K562 (cell line): ENCODE measurements at regions not wholly inside any gene's neighbourhood (a gene's known extent, or its start where the extent isn't known, plus 50 kb on each side); places are given as distances from the start of the nearest gene placed in this dataset.
A peak's percentile ranks its signal among the peaks of the same experiment; 100 is the strongest.

Experiments
- ATAC-seq: fragments of 200-7000 bp; cut with Tn5 transposase; 3 replicates; pipeline ENCODE4 v1.9.1; 2020; ENCODE audit warnings: moderate library complexity
- BruUV-seq: library from RNA; stranded (reverse); fragments of 400-500 nt; replicated peaks from 2 replicates; lab custom pipeline; 2021; lab: Mats Ljungman, UMichigan
- CTCF ChIA-PET: fragments of 300-600 bp; formaldehyde crosslinking; extraction: SDS; loops from one replicate; lab custom pipeline; 2021; ENCODE audit warnings: low intra/inter-chr PET ratio; lab: Yijun Ruan, JAX
- POLR2A ChIA-PET: fragments of 300-600, 350-650 bp; sonication (Branson Sonifier 250); formaldehyde crosslinking; extraction: SDS; loops from one replicate; lab custom pipeline; 2021; ENCODE audit warnings: antibody characterized with exemption, inconsistent platforms; lab: Yijun Ruan, JAX
- DNase-seq, 4 experiments: peaks; one replicate each; pipeline versions ENCODE4 v3.0.0 to v3.0.0-alpha.2; 2011 to 2018; ENCODE audit warnings: low spot score in 3 of 4, mixed read lengths in 3 of 4; ENCODE audit errors: extremely low read depth in 1 of 4
- FAIRE-seq: peaks from 2 replicates; lab custom pipeline; 2011; peaks lifted over from hg19 to GRCh38; lab: Jason Lieb, UNC
- H2AFZ ChIP-seq: 2 replicates; pipeline ENCODE4 v1.6.0; 2011; ENCODE audit warnings: low read depth, low read length, control low read depth, inconsistent platforms
- H3K27ac ChIP-seq: fragments of 200-600 bp; 3 replicates; pipeline ENCODE4 v1.8.0; 2011; ENCODE audit warnings: low read depth, mild to moderate bottlenecking, control low read depth, inconsistent platforms, low read length, moderate library complexity, mixed read lengths; ENCODE audit errors: extremely low read depth
- H3K27me3 ChIP-seq, 2 experiments: fragments of 300-600 bp in 1 of 2; 2 replicates in 1 of 2; 3 replicates in 1 of 2; pipeline versions ENCODE4 v1.6.0 to v1.8.0; 2011; ENCODE audit warnings: inconsistent platforms in 2 of 2, low read length in 2 of 2, mild to moderate bottlenecking in 1 of 2, mixed read lengths in 1 of 2, moderate library complexity in 1 of 2; ENCODE audit not compliant: control insufficient read depth in 2 of 2, insufficient read depth in 2 of 2
- H3K36me3 ChIP-seq: fragments of 300-600 bp; 3 replicates; pipeline ENCODE4 v1.8.0; 2011; ENCODE audit warnings: mild to moderate bottlenecking, low read length, inconsistent platforms; ENCODE audit not compliant: control insufficient read depth, insufficient read depth
- H3K4me1 ChIP-seq, 2 experiments: fragments of 200-600 bp in 1 of 2; replicated peaks in 1 of 2; 2 replicates in 1 of 2; 3 replicates in 1 of 2; pipeline versions ENCODE4 v1.5.1 to v1.8.0; 2011; ENCODE audit warnings: inconsistent platforms in 2 of 2, low read length in 2 of 2, mild to moderate bottlenecking in 1 of 2, mixed read lengths in 1 of 2, moderate library complexity in 1 of 2; ENCODE audit not compliant: control insufficient read depth in 2 of 2, insufficient read depth in 2 of 2
- H3K4me2 ChIP-seq: 2 replicates; pipeline ENCODE4 v1.6.1; 2011; ENCODE audit warnings: low read length, control low read depth, inconsistent platforms, mixed read lengths; ENCODE audit not compliant: insufficient read depth
- H3K4me3 ChIP-seq: fragments of 200-600 bp; sonication (generic), shearing (Covaris generic); 2 replicates; pipeline ENCODE4 v1.5.1; 2016; ENCODE audit warnings: control low read depth, inconsistent platforms
- H3K79me2 ChIP-seq: fragments of 200-600 bp; 3 replicates; pipeline ENCODE4 v1.8.0; 2011; ENCODE audit warnings: low read length, inconsistent platforms; ENCODE audit not compliant: control insufficient read depth, insufficient read depth
- H3K9ac ChIP-seq, 2 experiments: 2 replicates each; pipeline versions ENCODE4 v1.6.0 to v1.6.1; 2011; ENCODE audit warnings: low read depth in 2 of 2, low read length in 2 of 2, control low read depth in 1 of 2, inconsistent platforms in 1 of 2, mild to moderate bottlenecking in 1 of 2, mixed read lengths in 1 of 2; ENCODE audit not compliant: insufficient read depth in 1 of 2
- H3K9me1 ChIP-seq: one replicate; pipeline ENCODE4 v1.6.0; 2011; ENCODE audit warnings: inconsistent platforms, mild to moderate bottlenecking, low read length, moderate library complexity; ENCODE audit not compliant: control insufficient read depth, insufficient read depth
- H3K9me3 ChIP-seq: replicated peaks from 2 replicates; pipeline ENCODE4 v1.5.1; 2011; ENCODE audit warnings: low read depth, low read length, inconsistent platforms; ENCODE audit not compliant: control insufficient read depth, insufficient read depth
- H4K20me1 ChIP-seq: replicated peaks from 2 replicates; pipeline ENCODE4 v1.6.1; 2011; ENCODE audit warnings: low read length, inconsistent platforms, mixed read lengths; ENCODE audit not compliant: control insufficient read depth, insufficient read depth
- AFF4 ChIP-seq: sonication (generic); formaldehyde crosslinking; IDR thresholded peaks from 2 replicates; pipeline ENCODE4 v1.8.0; 2023; ENCODE audit warnings: mild to moderate bottlenecking, missing genetic modification reagents
- ATF6 ChIP-seq: sonication (generic); formaldehyde crosslinking; IDR thresholded peaks from 2 replicates; pipeline ENCODE4 v1.4.0; 2020; ENCODE audit warnings: mild to moderate bottlenecking, missing genetic modification reagents
- CBFA2T3 ChIP-seq: fragments of 450-650 bp; IDR thresholded peaks from 2 replicates; pipeline ENCODE4 v1.6.1; 2017
- CEBPB ChIP-seq: fragments of 450-650 bp; IDR thresholded peaks from 2 replicates; pipeline ENCODE4 v1.6.1; 2016; ENCODE audit warnings: missing genetic modification characterization, missing compliant biosample characterization
- CEBPG ChIP-seq, 3 experiments: fragments of 200-800 bp in 1 of 3; sonication (Bioruptor generic) in 1 of 3; sonication (generic) in 1 of 3; formaldehyde crosslinking in 1 of 3; IDR thresholded peaks in 2 of 3; conservative IDR thresholded peaks in 1 of 3; 2 replicates each; pipeline versions ENCODE4 v1.6.1 to v1.8.0; 2016 to 2022; ENCODE audit warnings: missing compliant biosample characterization in 2 of 3, missing genetic modification characterization in 2 of 3, mild to moderate bottlenecking in 1 of 3, missing genetic modification reagents in 1 of 3
- EP300 ChIP-seq: IDR thresholded peaks from 2 replicates; pipeline ENCODE4 v1.6.1; 2012; ENCODE audit warnings: low read length, improper control_type of control experiment
- RBM17 ChIP-seq: fragments of 200-400 bp; formaldehyde crosslinking; IDR thresholded peaks from 2 replicates; pipeline ENCODE4 v1.6.1; 2017; ENCODE audit warnings: low read depth, mild to moderate bottlenecking, low read length, borderline replicate concordance
- ZNF511 ChIP-seq: sonication (generic); formaldehyde crosslinking; IDR thresholded peaks from 2 replicates; pipeline ENCODE4 v1.8.0; 2022; ENCODE audit warnings: mild to moderate bottlenecking, missing genetic modification reagents
- WGBS: fragments of 100-300 bp; shearing (Covaris generic); methylation state at CpG from one replicate; pipeline ENCODE4 v1.1.6; 2016; ENCODE audit warnings: low coverage, mixed read lengths; ENCODE audit not compliant: insufficient coverage; ENCODE audit errors: missing lambda C conversion rate; 5-methylcytosine and 5-hydroxymethylcytosine counted together
- in situ Hi-C: fragments of 300-500 bp; cut with MboI; formaldehyde crosslinking; loops from 4 replicates; pipeline ENCODE4 v1.15.0; 2018; ENCODE audit warnings: inconsistent platforms, mixed read lengths
- intact Hi-C: fragments of 100-400 bp; cut with micrococcal nuclease; formaldehyde crosslinking; loops from 2 replicates; pipeline ENCODE4 v1.14.2; 2022

GRCh38 chr5:31130676-31131075 is 62.8 kb upstream of the CDH6 start:
- BruUV-seq = no TSS peak
- H3K4me2 ChIP-seq = no peak overlapping the region
- H3K36me3 ChIP-seq = no peaks in the 10 kb centered on the region
- no peak overlapping the region for H3K9ac ChIP-seq
- H4K20me1 ChIP-seq = no peaks in the 10 kb centered on the region
- no peak for TF ChIP-seq CEBPG (CRISPR knock-in tag; IDR thresholded peaks at IDR 0.05)
- peak in 1 of 2 experiments; percentile 78; a peak in 2 of 4 replicates for TF ChIP-seq CEBPG (tag; conservative IDR thresholded peaks at IDR 0.05 in 1 of 2, IDR thresholded peaks at IDR 0.05 in 1 of 2)
- TF ChIP-seq RBM17 = no peak
- 0 out of 2 replicates have a peak, but pooled peaks have one; percentile 22 for TF ChIP-seq CEBPB (tag)
- H3K27ac ChIP-seq = no peak overlapping the region
- no peak for FAIRE-seq
- ChIA-PET CTCF (no interaction called here), POLR2A (no interaction called here)
- ATAC-seq = no peak
- DNase-seq = no peak
- in situ Hi-C loops = no loop called here
- no peak overlapping the region for H2AFZ ChIP-seq
- H3K9me1 ChIP-seq = no peaks in the 10 kb centered on the region
- 10% methylated on average over 2 of the region's 2 CpGs for WGBS
- no peak overlapping the region for H3K4me3 ChIP-seq
- no peaks in the 10 kb centered on the region for H3K9me3 ChIP-seq
- H3K27me3 ChIP-seq = no peaks in the 10 kb centered on the region
- intact Hi-C loops = no loop called here
- no peaks in the 10 kb centered on the region for H3K4me1 ChIP-seq
- no peaks in the 10 kb centered on the region for H3K79me2 ChIP-seq

GRCh38 chr5:31124651-31125305 is 68.7 kb upstream of the CDH6 start:
- POLR2A ChIA-PET = no interaction called here
- under 1% methylated on average over 5 of the region's 5 CpGs for WGBS
- no peak for TF ChIP-seq ZNF511 (CRISPR knock-in tag)
- no peak for TF ChIP-seq AFF4 (CRISPR knock-in tag)
- no peak for TF ChIP-seq ATF6 (CRISPR knock-in tag)
- 0 out of 2 replicates have a peak, but pooled peaks have one; percentile 10 for TF ChIP-seq CBFA2T3
- no peak for TF ChIP-seq EP300

More at GRCh38 chr5:31124651-31125305, 68.7 kb upstream of the CDH6 start:
- Histone ChIP-seq H3K4me1 (no peaks in the 10 kb centered on the region), H3K9me3 (no peaks in the 10 kb centered on the region), H3K9me1 (no peaks in the 10 kb centered on the region), H4K20me1 (no peaks in the 10 kb centered on the region), H2AFZ (no peak overlapping the region), H3K27ac (no peak overlapping the region), H3K4me3 (no peak overlapping the region), H3K36me3 (no peaks in the 10 kb centered on the region), H3K79me2 (no peaks in the 10 kb centered on the region), H3K4me2 (no peak overlapping the region), H3K27me3 (no peaks in the 10 kb centered on the region), H3K9ac (no peak overlapping the region)
- FAIRE-seq (no peak), ATAC-seq (no peak), DNase-seq (no peak)
- in situ Hi-C loops (no loop called here), intact Hi-C loops (no loop called here)
- CTCF ChIA-PET = no interaction called here
- BruUV-seq = no TSS peak
